Cardiac muscle cell (in vitro differentiated cells and primary cell): ENCODE measurements at regions not wholly inside any gene's neighbourhood (a gene's known extent, or its start where the extent isn't known, plus 50 kb on each side); places are given as distances from the start of the nearest gene placed in this dataset.

ENCODE experiments used
- DNase-seq, 2 donors: peaks; one replicate each; pipeline versions ENCODE4 v3.0.0 to v3.0.0-alpha.2; 2010 to 2017; ENCODE audit warnings: low read depth in 1 of 2, low spot score in 1 of 2
- H3K27ac ChIP-seq: fragments of 200-600 bp; sonication (generic); 2 replicates; pipeline ENCODE4 v1.5.1; 2016
- H3K27me3 ChIP-seq: fragments of 200-600 bp; sonication (generic); 2 replicates; pipeline ENCODE4 v1.6.0; 2016; ENCODE audit warnings: control low read depth
- H3K36me3 ChIP-seq: fragments of 200-600 bp; sonication (generic); 2 replicates; pipeline ENCODE4 v1.5.1; 2016; ENCODE audit warnings: control low read depth
- H3K4me1 ChIP-seq: fragments of 200-600 bp; sonication (generic); 2 replicates; pipeline ENCODE4 v1.8.1; 2017; ENCODE audit warnings: low read depth, mild to moderate bottlenecking, mixed run types
- H3K4me3 ChIP-seq: fragments of 200-600 bp; sonication (generic); 2 replicates; pipeline ENCODE4 v1.5.1; 2016; ENCODE audit warnings: mild to moderate bottlenecking
- H3K9me3 ChIP-seq: fragments of 200-600 bp; sonication (generic); 2 replicates; pipeline ENCODE4 v1.5.1; 2017; ENCODE audit warnings: low read depth, mild to moderate bottlenecking, control low read depth
- TF ChIP-seq, protein P1 (sequence below): IDR thresholded peaks from 2 replicates; pipeline ENCODE4 v1.5.1; 2012; ENCODE audit warnings: low read depth, mild to moderate bottlenecking, low read length

DNA sequence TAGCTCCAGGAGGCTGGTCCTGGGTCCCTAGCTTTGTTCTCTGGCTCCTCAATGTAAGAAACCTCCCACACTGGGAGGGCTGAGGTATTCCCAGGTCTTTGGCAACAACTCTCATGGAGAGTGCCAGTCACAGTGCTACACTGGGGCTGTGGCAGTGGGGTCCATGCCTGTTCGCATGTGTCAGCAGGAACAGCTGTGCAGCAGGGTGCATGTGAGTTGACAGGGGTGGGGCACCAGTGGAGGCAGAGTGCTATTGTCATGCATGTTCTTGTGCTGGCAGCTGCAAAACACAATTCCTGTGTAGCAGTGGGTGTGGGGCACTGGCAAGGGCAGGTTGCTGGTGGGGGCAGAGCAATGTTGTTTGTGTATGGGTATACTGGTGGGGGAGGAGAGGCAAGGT lies 246.0 kb downstream of the CXXC4 start:
- no peaks in the 10 kb centered on the region for H3K27me3 ChIP-seq
- no peak overlapping the region for H3K27ac ChIP-seq
- no peak for DNase-seq
- H3K4me1 ChIP-seq, result no peaks in the 10 kb centered on the region
- H3K9me3 ChIP-seq, result no peaks in the 10 kb centered on the region
- no peaks in the 10 kb centered on the region for H3K36me3 ChIP-seq
- H3K4me3 ChIP-seq, result no peak overlapping the region
- TF ChIP-seq, protein P1, sequence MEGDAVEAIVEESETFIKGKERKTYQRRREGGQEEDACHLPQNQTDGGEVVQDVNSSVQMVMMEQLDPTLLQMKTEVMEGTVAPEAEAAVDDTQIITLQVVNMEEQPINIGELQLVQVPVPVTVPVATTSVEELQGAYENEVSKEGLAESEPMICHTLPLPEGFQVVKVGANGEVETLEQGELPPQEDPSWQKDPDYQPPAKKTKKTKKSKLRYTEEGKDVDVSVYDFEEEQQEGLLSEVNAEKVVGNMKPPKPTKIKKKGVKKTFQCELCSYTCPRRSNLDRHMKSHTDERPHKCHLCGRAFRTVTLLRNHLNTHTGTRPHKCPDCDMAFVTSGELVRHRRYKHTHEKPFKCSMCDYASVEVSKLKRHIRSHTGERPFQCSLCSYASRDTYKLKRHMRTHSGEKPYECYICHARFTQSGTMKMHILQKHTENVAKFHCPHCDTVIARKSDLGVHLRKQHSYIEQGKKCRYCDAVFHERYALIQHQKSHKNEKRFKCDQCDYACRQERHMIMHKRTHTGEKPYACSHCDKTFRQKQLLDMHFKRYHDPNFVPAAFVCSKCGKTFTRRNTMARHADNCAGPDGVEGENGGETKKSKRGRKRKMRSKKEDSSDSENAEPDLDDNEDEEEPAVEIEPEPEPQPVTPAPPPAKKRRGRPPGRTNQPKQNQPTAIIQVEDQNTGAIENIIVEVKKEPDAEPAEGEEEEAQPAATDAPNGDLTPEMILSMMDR, result no peak

DNA sequence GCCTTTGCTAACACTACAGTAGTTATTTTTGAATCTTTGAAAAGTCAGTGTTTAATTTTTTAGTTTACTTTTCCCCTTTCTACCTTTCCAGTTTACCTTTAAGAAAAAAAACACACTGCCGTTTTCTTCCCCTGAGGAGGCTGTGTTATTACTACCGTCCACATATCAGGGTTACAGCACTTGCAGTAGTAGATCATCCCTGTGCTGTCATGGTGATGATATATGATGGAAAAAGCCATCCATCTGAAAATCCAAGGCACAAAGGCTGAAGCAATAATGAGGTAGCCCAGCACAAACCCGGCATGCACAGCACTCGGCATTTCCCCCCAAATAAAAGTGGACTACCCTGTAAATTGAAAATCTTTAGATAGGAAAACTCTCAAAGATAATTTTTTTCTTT lies 258.7 kb downstream of the CXXC4 start:
- Histone ChIP-seq H3K27me3 (no peaks in the 10 kb centered on the region), H3K9me3 (no peaks in the 10 kb centered on the region), H3K4me1 (no peaks in the 10 kb centered on the region), H3K27ac (no peak overlapping the region), H3K4me3 (no peak overlapping the region), H3K36me3 (no peaks in the 10 kb centered on the region)
- DNase-seq, result no peak
- TF ChIP-seq, protein P1, result no peak

DNA sequence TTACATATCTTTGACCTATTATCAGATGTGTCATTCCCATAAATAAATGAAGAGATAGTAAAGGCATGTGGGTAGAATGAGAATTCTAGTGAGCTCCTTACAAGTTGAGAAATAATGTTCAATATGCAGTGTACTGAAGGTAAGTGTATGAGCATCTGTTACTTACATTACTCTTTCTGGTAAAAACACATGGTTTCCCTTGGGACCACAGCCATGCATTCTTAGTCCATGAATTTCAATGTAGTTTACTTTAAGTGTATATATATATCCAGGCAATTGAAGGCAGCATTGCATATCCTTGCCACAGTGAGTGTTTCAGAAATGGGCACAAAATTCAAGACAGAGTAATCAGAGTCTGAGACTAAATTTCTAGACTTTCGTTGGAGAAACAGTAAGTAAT lies 277.2 kb downstream of the CXXC4 start:
- TF ChIP-seq, protein P1, result no peak
- Histone ChIP-seq H3K9me3 (no peaks in the 10 kb centered on the region), H3K36me3 (no peaks in the 10 kb centered on the region), H3K4me1 (no peaks in the 10 kb centered on the region), H3K27me3 (no peaks in the 10 kb centered on the region), H3K4me3 (no peak overlapping the region), H3K27ac (no peak overlapping the region)
- DNase-seq, result no peak

GRCh38 chr4:104211657-104212056 lies 283.0 kb downstream of the CXXC4 start:
- Histone ChIP-seq H3K27ac (no peak overlapping the region), H3K4me3 (no peak overlapping the region), H3K4me1 (no peaks in the 10 kb centered on the region), H3K9me3 (no peaks in the 10 kb centered on the region), H3K27me3 (no peaks in the 10 kb centered on the region), H3K36me3 (no peaks in the 10 kb centered on the region)
- DNase-seq, result no peak
- TF ChIP-seq, protein P1, result no peak

DNA sequence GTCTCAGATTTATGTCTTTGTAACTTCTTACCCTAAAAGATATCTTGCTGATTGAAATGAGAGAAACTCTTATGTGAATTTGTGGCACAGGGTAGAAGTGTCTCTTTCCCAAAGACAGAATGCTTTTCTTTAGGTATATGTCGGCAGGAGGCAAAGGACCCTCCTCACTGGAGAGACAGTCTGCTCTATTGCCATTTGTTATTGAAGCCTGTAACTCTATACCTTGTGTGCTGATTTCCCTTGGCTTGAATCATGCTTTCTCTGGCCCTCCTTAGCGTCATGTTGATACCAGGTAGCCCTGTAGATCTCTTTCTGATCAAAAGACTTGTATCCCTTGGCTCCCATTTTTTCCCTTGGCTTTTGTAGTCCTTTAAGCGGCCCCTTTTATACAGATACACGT lies 284.3 kb downstream of the CXXC4 start:
- no peak overlapping the region for H3K27ac ChIP-seq
- H3K4me3 ChIP-seq, result no peak overlapping the region
- TF ChIP-seq, protein P1, result no peak
- H3K36me3 ChIP-seq, result no peaks in the 10 kb centered on the region
- H3K9me3 ChIP-seq, result no peaks in the 10 kb centered on the region
- no peaks in the 10 kb centered on the region for H3K27me3 ChIP-seq
- H3K4me1 ChIP-seq, result no peaks in the 10 kb centered on the region
- DNase-seq, result no peak

GRCh38 chr4:104206784-104207183 lies 287.9 kb downstream of the CXXC4 start:
- H3K4me1 ChIP-seq, result no peaks in the 10 kb centered on the region
- no peaks in the 10 kb centered on the region for H3K27me3 ChIP-seq
- DNase-seq, result no peak
- H3K9me3 ChIP-seq, result no peaks in the 10 kb centered on the region
- no peaks in the 10 kb centered on the region for H3K36me3 ChIP-seq
- TF ChIP-seq, protein P1, result no peak
- no peak overlapping the region for H3K27ac ChIP-seq
- H3K4me3 ChIP-seq, result no peak overlapping the region
